Hepatic stellate cell (primary cell): ENCODE measurements at regions not wholly inside any gene's neighbourhood (a gene's known extent, or its start where the extent isn't known, plus 50 kb on each side); places are given as distances from the start of the nearest gene placed in this dataset.
"Not testable (repeated sequence)": the region's sequence is repeated elsewhere in the genome, so short reads cannot be mapped to it uniquely, and the experiment has no call there.

Experiments
- DNase-seq: peaks from one replicate; pipeline ENCODE4 v3.0.0; 2011; ENCODE audit warnings: low spot score

GRCh38 chr2:87488021-87488420, 259.9 kb upstream of the PLGLB2 start:
- not testable (repeated sequence) for DNase-seq

GRCh38 chr2:87488991-87489390, 258.9 kb upstream of the PLGLB2 start:
- not testable (repeated sequence) for DNase-seq

- DNase-seq = not testable (repeated sequence)
Measured at GRCh38 chr2:87494846-87495245, 253.0 kb upstream of the PLGLB2 start.

- DNase-seq = not testable (repeated sequence)
Measured at GRCh38 chr2:87495455-87495854, 252.4 kb upstream of the PLGLB2 start.

GRCh38 chr2:87496036-87497006, 251.6 kb upstream of the PLGLB2 start:
- DNase-seq = not testable (repeated sequence)

- DNase-seq = not testable (repeated sequence)
Measured at GRCh38 chr2:87497135-87497534, 250.8 kb upstream of the PLGLB2 start.

GRCh38 chr2:87497700-87498099, 250.2 kb upstream of the PLGLB2 start:
- not testable (repeated sequence) for DNase-seq

GRCh38 chr2:87498169-87498853, 249.6 kb upstream of the PLGLB2 start:
- DNase-seq = not testable (repeated sequence)

- not testable (repeated sequence) for DNase-seq
Measured at GRCh38 chr2:87498854-87499238, 249.0 kb upstream of the PLGLB2 start.

GRCh38 chr2:87499860-87500259, 248.0 kb upstream of the PLGLB2 start:
- DNase-seq = not testable (repeated sequence)

GRCh38 chr2:87500421-87500820, 247.5 kb upstream of the PLGLB2 start:
- not testable (repeated sequence) for DNase-seq

- DNase-seq = not testable (repeated sequence)
Measured at GRCh38 chr2:87500951-87501350, 246.9 kb upstream of the PLGLB2 start.

- not testable (repeated sequence) for DNase-seq
Measured at GRCh38 chr2:87502948-87503347, 244.9 kb upstream of the PLGLB2 start.

GRCh38 chr2:87505239-87505638, 242.6 kb upstream of the PLGLB2 start:
- DNase-seq = not testable (repeated sequence)

GRCh38 chr2:87505909-87506308, 242.0 kb upstream of the PLGLB2 start:
- DNase-seq = not testable (repeated sequence)

GRCh38 chr2:87507378-87508348, 240.2 kb upstream of the PLGLB2 start:
- DNase-seq = not testable (repeated sequence)

- DNase-seq = not testable (repeated sequence)
Measured at GRCh38 chr2:87511195-87511778, 236.6 kb upstream of the PLGLB2 start.

- not testable (repeated sequence) for DNase-seq
Measured at GRCh38 chr2:87512864-87513530, 234.9 kb upstream of the PLGLB2 start.

- not testable (repeated sequence) for DNase-seq
Measured at GRCh38 chr2:87514034-87514433, 233.9 kb upstream of the PLGLB2 start.

- not testable (repeated sequence) for DNase-seq
Measured at GRCh38 chr2:87514515-87514914, 233.4 kb upstream of the PLGLB2 start.

- DNase-seq = not testable (repeated sequence)
Measured at GRCh38 chr2:87515226-87515625, 232.7 kb upstream of the PLGLB2 start.
